Upper lobe of left lung (tissue), 4 donors: ENCODE measurements at regions not wholly inside any gene's neighbourhood (a gene's known extent, or its start where the extent isn't known, plus 50 kb on each side); places are given as distances from the start of the nearest gene placed in this dataset.

Experiments used
- POLR2A ChIP-seq, 4 donors: fragments of 450-650 bp; IDR thresholded peaks; one replicate each; pipeline ENCODE4 v1.5.1; 2016 to 2017; ENCODE audit warnings: antibody characterized with exemption in 4 of 4, mild to moderate bottlenecking in 2 of 4
- POLR2AphosphoS5 ChIP-seq, 2 donors: sonication (generic); formaldehyde crosslinking; IDR thresholded peaks; one replicate each; pipeline ENCODE4 v1.5.1; 2017; ENCODE audit warnings: antibody characterized with exemption in 2 of 2
- TF ChIP-seq, protein P1 (sequence below), 6 experiments: fragments of 450-650 bp in 4 of 6; fragments of 200-600 bp in 2 of 6; sonication (generic) in 2 of 6; IDR thresholded peaks; one replicate each; pipeline ENCODE4 v1.5.1; 2016 to 2019; ENCODE audit warnings: antibody characterized with exemption in 6 of 6

DNA sequence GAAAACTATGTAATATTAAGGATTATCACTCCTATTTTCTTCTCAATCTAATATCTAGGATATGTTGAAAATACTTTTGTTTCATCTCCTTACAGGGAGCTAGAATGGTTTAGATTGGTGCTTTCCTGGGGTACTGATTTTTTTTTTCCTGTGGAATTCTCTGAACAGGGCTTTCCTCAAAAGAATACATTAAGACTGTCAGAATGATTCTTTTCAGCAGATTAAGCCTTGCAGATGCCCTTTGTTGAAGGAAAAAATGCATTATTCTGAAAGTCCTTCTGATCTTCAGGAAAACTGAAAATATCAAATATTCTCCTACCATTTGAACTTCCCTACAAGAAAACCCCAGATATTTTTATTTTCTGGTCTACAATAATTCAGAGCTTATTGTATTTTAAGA, 178.9 kb downstream of the SOX4 start:
- TF ChIP-seq, protein P1, sequence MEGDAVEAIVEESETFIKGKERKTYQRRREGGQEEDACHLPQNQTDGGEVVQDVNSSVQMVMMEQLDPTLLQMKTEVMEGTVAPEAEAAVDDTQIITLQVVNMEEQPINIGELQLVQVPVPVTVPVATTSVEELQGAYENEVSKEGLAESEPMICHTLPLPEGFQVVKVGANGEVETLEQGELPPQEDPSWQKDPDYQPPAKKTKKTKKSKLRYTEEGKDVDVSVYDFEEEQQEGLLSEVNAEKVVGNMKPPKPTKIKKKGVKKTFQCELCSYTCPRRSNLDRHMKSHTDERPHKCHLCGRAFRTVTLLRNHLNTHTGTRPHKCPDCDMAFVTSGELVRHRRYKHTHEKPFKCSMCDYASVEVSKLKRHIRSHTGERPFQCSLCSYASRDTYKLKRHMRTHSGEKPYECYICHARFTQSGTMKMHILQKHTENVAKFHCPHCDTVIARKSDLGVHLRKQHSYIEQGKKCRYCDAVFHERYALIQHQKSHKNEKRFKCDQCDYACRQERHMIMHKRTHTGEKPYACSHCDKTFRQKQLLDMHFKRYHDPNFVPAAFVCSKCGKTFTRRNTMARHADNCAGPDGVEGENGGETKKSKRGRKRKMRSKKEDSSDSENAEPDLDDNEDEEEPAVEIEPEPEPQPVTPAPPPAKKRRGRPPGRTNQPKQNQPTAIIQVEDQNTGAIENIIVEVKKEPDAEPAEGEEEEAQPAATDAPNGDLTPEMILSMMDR (IDR thresholded peaks at IDR 0.05): no peak
- TF ChIP-seq POLR2A (IDR thresholded peaks at IDR 0.05): no peak
- TF ChIP-seq POLR2AphosphoS5 (IDR thresholded peaks at IDR 0.05): no peak
